HEK293 (cell line): ENCODE measurements at regions not wholly inside any gene's neighbourhood (a gene's known extent, or its start where the extent isn't known, plus 50 kb on each side); places are given as distances from the start of the nearest gene placed in this dataset.

ENCODE experiments used
- CTCF ChIA-PET: fragments of 350-600 bp; formaldehyde crosslinking; extraction: SDS; loops from one replicate; lab custom pipeline; 2021; ENCODE audit warnings: antibody characterized with exemption; lab: Yijun Ruan, JAX
- POLR2A ChIA-PET: fragments of 300-600 bp; formaldehyde crosslinking; extraction: SDS; loops from one replicate; lab custom pipeline; 2020; ENCODE audit warnings: antibody characterized with exemption, inconsistent platforms; lab: Yijun Ruan, JAX
- H3K27ac ChIP-seq: fragments of 200-500 bp; sonication (Bioruptor generic); 2 replicates; pipeline ENCODE4 v1.5.1; 2014; ENCODE audit warnings: low read depth, low read length, control low read depth, inconsistent platforms; ENCODE audit errors: extremely low read depth
- H3K36me3 ChIP-seq, 2 experiments: fragments of 200-500 bp in 1 of 2; sonication (Bioruptor generic) in 1 of 2; 1 replicate in 1 of 2; 2 replicates in 1 of 2; pipeline ENCODE4 v1.5.1; 2014 to 2017; ENCODE audit warnings: inconsistent platforms in 2 of 2, low read length in 2 of 2; ENCODE audit not compliant: control insufficient read depth in 2 of 2, insufficient read depth in 1 of 2
- H3K4me1 ChIP-seq: fragments of 200-500 bp; sonication (Bioruptor generic); 2 replicates; pipeline ENCODE4 v1.5.1; 2014; ENCODE audit warnings: mild to moderate bottlenecking, low read length, inconsistent platforms; ENCODE audit not compliant: control insufficient read depth, insufficient read depth
- H3K4me3 ChIP-seq: 2 replicates; pipeline ENCODE4 v1.5.1; 2011; ENCODE audit warnings: low read depth, mild to moderate bottlenecking, control low read depth, low read length, moderate library complexity
- H3K9me3 ChIP-seq: fragments of 200-500 bp; sonication (Bioruptor generic); 2 replicates; pipeline ENCODE4 v1.5.1; 2014; ENCODE audit warnings: low read depth, low read length, inconsistent platforms; ENCODE audit not compliant: control insufficient read depth, insufficient read depth
- GLIS2 ChIP-seq: fragments of 450-650 bp; formaldehyde crosslinking; IDR thresholded peaks from 2 replicates; pipeline ENCODE4 v1.5.1; 2016; ENCODE audit warnings: missing biosample characterization, missing genetic modification characterization
- KLF10 ChIP-seq: fragments of 450-650 bp; IDR thresholded peaks from 2 replicates; pipeline ENCODE4 v1.5.1; 2018; ENCODE audit warnings: missing biosample characterization, mild to moderate bottlenecking, missing genetic modification characterization
- MEIS1 ChIP-seq: sonication (generic); formaldehyde crosslinking; IDR thresholded peaks from 2 replicates; pipeline ENCODE4 v1.8.1; 2022; ENCODE audit warnings: missing genetic modification reagents, mild to moderate bottlenecking, borderline replicate concordance
- SALL2 ChIP-seq: fragments of 450-650 bp; formaldehyde crosslinking; IDR thresholded peaks from 2 replicates; pipeline ENCODE4 v1.5.0; 2017; ENCODE audit warnings: missing biosample characterization, mild to moderate bottlenecking, missing genetic modification characterization, borderline replicate concordance
- TRIM28 ChIP-seq: IDR thresholded peaks from 2 replicates; pipeline ENCODE4 v1.6.1; 2011; ENCODE audit warnings: low read length, control low read depth, borderline replicate concordance
- ZFP69B ChIP-seq: fragments of 450-650 bp; formaldehyde crosslinking; IDR thresholded peaks from 2 replicates; pipeline ENCODE4 v1.5.1; 2016; ENCODE audit warnings: missing biosample characterization, missing genetic modification characterization
- ZNF146 ChIP-seq: fragments of 450-650 bp; formaldehyde crosslinking; IDR thresholded peaks from 2 replicates; pipeline ENCODE4 v1.5.1; 2016; ENCODE audit warnings: missing biosample characterization, missing genetic modification characterization
- ZNF148 ChIP-seq: fragments of 450-650 bp; formaldehyde crosslinking; IDR thresholded peaks from 2 replicates; pipeline ENCODE4 v1.5.0; 2017; ENCODE audit warnings: missing biosample characterization, missing genetic modification characterization, borderline replicate concordance
- ZNF157 ChIP-seq: fragments of 450-650 bp; formaldehyde crosslinking; IDR thresholded peaks from 2 replicates; pipeline ENCODE4 v1.5.1; 2016; ENCODE audit warnings: missing biosample characterization, missing genetic modification characterization
- ZNF221 ChIP-seq: fragments of 450-650 bp; formaldehyde crosslinking; IDR thresholded peaks from 2 replicates; pipeline ENCODE4 v1.5.1; 2017; ENCODE audit warnings: missing biosample characterization, missing genetic modification characterization, borderline replicate concordance
- ZNF302 ChIP-seq: fragments of 450-650 bp; formaldehyde crosslinking; IDR thresholded peaks from 2 replicates; pipeline ENCODE4 v1.5.1; 2016; ENCODE audit warnings: missing biosample characterization, missing genetic modification characterization, low read depth
- ZNF473 ChIP-seq: fragments of 450-650 bp; formaldehyde crosslinking; IDR thresholded peaks from 2 replicates; pipeline ENCODE4 v1.5.1; 2017; ENCODE audit warnings: missing biosample characterization, missing genetic modification characterization
- ZNF488 ChIP-seq: fragments of 450-650 bp; formaldehyde crosslinking; IDR thresholded peaks from 2 replicates; pipeline ENCODE4 v1.5.1; 2016; ENCODE audit warnings: missing biosample characterization, missing genetic modification characterization
- ZNF513 ChIP-seq: fragments of 450-650 bp; IDR thresholded peaks from 2 replicates; pipeline ENCODE4 v1.5.1; 2018; ENCODE audit warnings: missing biosample characterization, missing genetic modification characterization
- ZNF560 ChIP-seq: fragments of 450-650 bp; formaldehyde crosslinking; IDR thresholded peaks from 2 replicates; pipeline ENCODE4 v1.5.1; 2017; ENCODE audit warnings: missing biosample characterization, missing genetic modification characterization, borderline replicate concordance
- ZNF585B ChIP-seq: fragments of 450-650 bp; formaldehyde crosslinking; IDR thresholded peaks from 2 replicates; pipeline ENCODE4 v1.5.1; 2016; ENCODE audit warnings: missing biosample characterization, missing genetic modification characterization
- ZNF610 ChIP-seq: fragments of 450-650 bp; formaldehyde crosslinking; IDR thresholded peaks from 2 replicates; pipeline ENCODE4 v1.5.1; 2016; ENCODE audit warnings: missing biosample characterization, missing genetic modification characterization, borderline replicate concordance
- ZNF660 ChIP-seq: fragments of 450-650 bp; IDR thresholded peaks from 2 replicates; pipeline ENCODE4 v1.5.1; 2018; ENCODE audit warnings: missing biosample characterization, mild to moderate bottlenecking, missing genetic modification characterization
- ZNF704 ChIP-seq: fragments of 450-650 bp; formaldehyde crosslinking; IDR thresholded peaks from 2 replicates; pipeline ENCODE4 v1.5.1; 2016; ENCODE audit warnings: missing biosample characterization, missing genetic modification characterization
- ZNF707 ChIP-seq: fragments of 450-650 bp; formaldehyde crosslinking; IDR thresholded peaks from 2 replicates; pipeline ENCODE4 v1.5.1; 2016; ENCODE audit warnings: missing biosample characterization, missing genetic modification characterization
- ZNF785 ChIP-seq: fragments of 450-650 bp; formaldehyde crosslinking; IDR thresholded peaks from 2 replicates; pipeline ENCODE4 v1.5.1; 2016; ENCODE audit warnings: missing biosample characterization, missing genetic modification characterization
- ZSCAN5A ChIP-seq: fragments of 450-650 bp; formaldehyde crosslinking; IDR thresholded peaks from 2 replicates; pipeline ENCODE4 v1.5.1; 2016; ENCODE audit warnings: missing biosample characterization, missing genetic modification characterization

- Histone ChIP-seq H3K27ac (no peak overlapping the region), H3K9me3 (no peaks in the 10 kb centered on the region), H3K4me3 (no peak overlapping the region), H3K36me3 (no peaks in the 10 kb centered on the region), H3K4me1 (no peaks in the 10 kb centered on the region)
- CTCF ChIA-PET = interaction anchor here (1.2 kb wide), 1 partner anchor 10 kb away, joined by 3 read pairs; no protein-coding TSS in a partner anchor
- POLR2A ChIA-PET = interaction anchor here (0.8 kb wide), 1 partner anchor 9 kb away, joined by 3 read pairs; no protein-coding TSS in a partner anchor
- no peak for TF ChIP-seq TRIM28
- no peak for TF ChIP-seq ZNF704
- TF ChIP-seq ZNF157 (tag by site-specific recombination) = no peak
- no peak for TF ChIP-seq ZNF488
- no peak for TF ChIP-seq ZNF513 (tag by site-specific recombination)
Measured at GRCh38 chr2:12271589-12271984, 445.1 kb upstream of the TRIB2 start.

GRCh38 chr2:12273111-12273510 lies 443.6 kb upstream of the TRIB2 start:
- ChIA-PET CTCF (no interaction called here), POLR2A (no interaction called here)
- TF ChIP-seq ZNF146 (tag by site-specific recombination) (no peak), ZNF473 (tag by site-specific recombination) (no peak), ZNF302 (no peak), ZNF488 (no peak), ZNF221 (tag by site-specific recombination) (no peak), ZNF707 (tag by site-specific recombination) (no peak), KLF10 (tag by site-specific recombination) (no peak), ZNF660 (tag by site-specific recombination) (no peak), ZNF585B (tag by site-specific recombination) (no peak), ZFP69B (tag by site-specific recombination) (no peak), ZNF560 (tag by site-specific recombination) (no peak), ZNF148 (no peak), SALL2 (tag by site-specific recombination) (no peak), GLIS2 (tag by site-specific recombination) (no peak), ZNF785 (tag by site-specific recombination) (no peak), ZSCAN5A (tag by site-specific recombination) (no peak), ZNF610 (no peak), MEIS1 (CRISPR knock-in tag) (no peak)
- no peaks in the 10 kb centered on the region for H3K9me3 ChIP-seq
- no peak overlapping the region for H3K27ac ChIP-seq
- H3K4me3 ChIP-seq = no peak overlapping the region
- H3K36me3 ChIP-seq = no peaks in the 10 kb centered on the region
- H3K4me1 ChIP-seq = no peaks in the 10 kb centered on the region
